Activated T-cell treated with anti-CD3 and anti-CD28 coated beads, Interleukin-2, amount 50 U/mL, for 72 hours (primary cell): ENCODE measurements at regions not wholly inside any gene's neighbourhood (a gene's known extent, or its start where the extent isn't known, plus 50 kb on each side); places are given as distances from the start of the nearest gene placed in this dataset.

Source experiments
- ATAC-seq, 2 donors: fragments of 150-1000 bp; cut with Tn5 transposase; replicated peaks in 1 of 2; 2 replicates each; pipeline ENCODE4 v1.10.0; 2021; ENCODE audit warnings: moderate library complexity in 2 of 2, mild to moderate bottlenecking in 1 of 2
- DNase-seq, 2 donors: peaks; one replicate each; pipeline ENCODE4 v3.0.0; 2021 to 2022; ENCODE audit warnings: mixed read lengths in 1 of 2
- H3K27ac Mint-ChIP-seq: one replicate; pipeline ENCODE4 v1.8.0; 2022; ENCODE audit warnings: mild to moderate bottlenecking, moderate library complexity, mixed read lengths
- H3K27me3 Mint-ChIP-seq: one replicate; pipeline ENCODE4 v1.8.0; 2022; ENCODE audit warnings: low read depth, mixed read lengths
- H3K36me3 Mint-ChIP-seq, 2 donors: one replicate each; pipeline ENCODE4 v1.8.0; 2022; ENCODE audit warnings: mixed read lengths in 2 of 2, mild to moderate bottlenecking in 1 of 2; ENCODE audit not compliant: insufficient read depth in 2 of 2
- H3K4me1 Mint-ChIP-seq: one replicate; pipeline ENCODE4 v1.8.0; 2022; ENCODE audit warnings: low read depth, mixed read lengths
- H3K4me3 Mint-ChIP-seq, 2 donors: one replicate each; pipeline ENCODE4 v1.8.0; 2022; ENCODE audit warnings: mild to moderate bottlenecking in 2 of 2, mixed read lengths in 2 of 2, moderate library complexity in 2 of 2
- H3K9me3 Mint-ChIP-seq, 2 donors: one replicate each; pipeline ENCODE4 v1.8.0; 2022; ENCODE audit warnings: mixed read lengths in 2 of 2

DNA sequence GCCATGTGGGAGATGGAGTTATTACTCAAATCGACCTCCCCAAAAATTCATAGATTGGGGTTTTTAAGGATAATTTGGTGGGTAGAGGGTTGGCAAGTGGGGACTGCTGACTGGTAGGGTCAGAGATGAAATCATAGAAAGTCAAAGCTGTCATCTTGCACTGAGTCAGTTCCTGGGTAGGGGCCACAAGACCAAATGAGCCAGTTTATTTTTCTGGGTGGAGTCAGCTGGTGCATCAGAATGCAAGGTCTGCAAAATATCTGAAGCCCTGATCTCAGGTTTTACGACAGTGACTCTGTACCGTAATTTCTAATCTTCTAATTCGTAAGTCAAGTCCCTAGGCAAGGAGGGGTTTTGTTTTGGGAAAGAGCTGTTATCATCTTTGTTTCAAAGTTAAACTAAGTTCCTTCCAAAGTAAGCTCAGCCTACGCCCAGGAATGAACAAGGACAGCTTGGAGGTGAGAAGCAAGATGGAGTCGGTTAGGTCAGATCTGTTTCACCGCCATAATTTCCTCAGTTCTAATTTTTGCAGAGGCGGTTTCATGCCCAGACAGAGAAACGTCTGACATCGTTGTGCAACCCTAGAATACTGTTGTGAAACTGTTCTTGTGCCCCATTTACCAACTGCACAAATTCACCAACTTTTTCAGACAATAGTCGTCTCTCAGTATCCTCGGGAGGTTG, 104.5 kb upstream of the SFSWAP start:
- peak; percentile 41 to 44 for DNase-seq
- Mint-ChIP-seq H3K36me3 (no peaks in the 10 kb centered on the region), H3K4me3 (peak overlapping the region; percentile 51 to 78), H3K27me3 (no peaks in the 10 kb centered on the region), H3K4me1 (peaks cover 70% of the 10 kb centered on the region), H3K27ac (peak overlapping the region; percentile 67), H3K9me3 (peaks cover 0 to 2% of the 10 kb centered on the region in 2 donors)
- peak; percentile 62 to 66 for ATAC-seq

DNA sequence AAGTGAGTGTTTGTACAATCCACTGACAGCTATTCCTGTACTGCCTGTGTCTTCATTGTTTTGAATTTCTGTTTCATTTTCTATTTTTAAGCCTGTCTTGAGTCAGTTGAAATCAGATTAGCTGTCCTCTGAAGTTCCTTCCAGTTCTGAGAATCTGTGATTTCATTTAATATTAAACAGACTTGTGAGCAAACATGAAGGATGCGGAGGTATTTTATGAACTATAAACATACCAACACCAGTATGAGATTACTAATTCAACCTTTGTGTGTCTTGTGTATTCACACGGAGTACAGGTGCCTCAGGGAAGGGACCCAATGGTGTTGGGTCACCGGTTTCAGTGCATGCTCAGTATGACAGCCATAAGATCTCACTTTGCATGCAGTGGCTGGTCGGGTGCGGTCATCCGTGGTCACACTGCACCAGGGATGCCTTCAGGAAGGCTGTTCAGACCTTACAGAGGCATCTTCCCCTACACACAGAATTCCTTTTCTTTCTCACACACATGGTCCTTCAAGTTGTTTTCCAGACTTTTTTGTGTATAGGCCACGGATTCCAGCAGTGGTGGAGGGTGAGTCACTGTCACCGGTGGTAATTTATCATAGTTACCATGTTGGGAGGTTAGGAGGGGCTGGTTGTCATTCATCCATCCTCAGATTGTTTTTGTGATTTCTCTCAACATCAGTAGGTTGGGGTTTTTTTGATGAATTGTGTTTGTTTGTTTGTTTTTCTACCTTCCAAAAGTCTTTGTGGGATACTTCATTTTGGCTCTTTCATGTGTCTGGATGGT, 103.0 kb upstream of the SFSWAP start:
- peak overlapping the region; percentile 53 to 84 for H3K4me3 Mint-ChIP-seq
- peaks cover 0 to 2% of the 10 kb centered on the region in 2 donors for H3K9me3 Mint-ChIP-seq
- ATAC-seq (peak; percentile 79 to 86), DNase-seq (peak; percentile 54 to 56)
- H3K4me1 Mint-ChIP-seq = peaks cover 66% of the 10 kb centered on the region
- H3K27ac Mint-ChIP-seq = peak overlapping the region; percentile 86
- no peaks in the 10 kb centered on the region for H3K27me3 Mint-ChIP-seq
- H3K36me3 Mint-ChIP-seq = no peaks in the 10 kb centered on the region

DNA sequence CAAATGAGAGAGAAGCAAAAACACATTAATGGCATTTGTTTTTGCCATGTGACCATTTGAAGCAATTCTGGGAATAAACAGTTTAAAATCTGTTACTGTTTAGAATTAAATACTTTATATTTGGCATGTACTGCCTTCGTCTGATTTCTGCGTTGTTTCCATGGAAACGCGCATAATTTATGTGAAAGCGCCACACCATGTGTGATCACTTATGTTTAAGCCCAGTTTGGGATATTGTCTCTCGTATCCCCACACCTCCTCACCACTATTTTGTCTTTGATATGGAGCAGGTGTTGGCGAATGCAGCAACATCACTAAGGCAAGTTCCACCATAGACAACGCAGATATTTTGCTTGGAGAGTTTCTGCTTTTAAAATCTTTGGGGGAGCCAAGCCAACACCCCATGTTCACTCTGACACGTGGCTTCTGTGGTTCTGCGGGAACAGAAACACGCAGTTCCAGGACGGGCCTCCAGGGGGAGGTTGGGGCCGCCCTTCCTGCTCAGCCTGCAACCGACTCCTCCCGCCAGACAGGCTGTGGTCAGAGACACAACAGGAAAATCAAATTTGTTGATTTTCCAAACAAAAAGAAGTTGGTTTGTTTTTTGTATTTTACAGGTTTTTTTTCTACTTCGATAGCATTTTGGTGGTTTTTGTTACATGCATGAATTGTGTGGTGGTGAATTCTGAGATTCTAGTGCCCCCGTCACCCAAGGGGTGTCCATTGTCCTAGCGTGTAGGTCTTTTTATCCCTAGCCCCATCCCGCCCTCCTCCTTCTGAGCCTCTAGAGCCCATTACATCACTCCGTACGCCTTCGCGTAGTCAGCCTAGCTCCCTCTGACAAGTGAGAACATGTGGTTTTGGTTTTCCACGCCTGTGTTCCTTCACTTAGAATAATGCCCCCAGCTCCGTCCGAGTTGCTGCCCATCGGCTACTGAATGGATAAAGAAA, 101.9 kb upstream of the SFSWAP start:
- H3K27ac Mint-ChIP-seq = no peak overlapping the region
- H3K9me3 Mint-ChIP-seq = peaks cover 0 to 2% of the 10 kb centered on the region in 2 donors
- H3K4me3 Mint-ChIP-seq = no peak overlapping the region
- no peaks in the 10 kb centered on the region for H3K36me3 Mint-ChIP-seq
- H3K4me1 Mint-ChIP-seq = peaks cover 54% of the 10 kb centered on the region
- ATAC-seq (no peak), DNase-seq (peak; percentile 51 to 68)
- H3K27me3 Mint-ChIP-seq = no peaks in the 10 kb centered on the region

DNA sequence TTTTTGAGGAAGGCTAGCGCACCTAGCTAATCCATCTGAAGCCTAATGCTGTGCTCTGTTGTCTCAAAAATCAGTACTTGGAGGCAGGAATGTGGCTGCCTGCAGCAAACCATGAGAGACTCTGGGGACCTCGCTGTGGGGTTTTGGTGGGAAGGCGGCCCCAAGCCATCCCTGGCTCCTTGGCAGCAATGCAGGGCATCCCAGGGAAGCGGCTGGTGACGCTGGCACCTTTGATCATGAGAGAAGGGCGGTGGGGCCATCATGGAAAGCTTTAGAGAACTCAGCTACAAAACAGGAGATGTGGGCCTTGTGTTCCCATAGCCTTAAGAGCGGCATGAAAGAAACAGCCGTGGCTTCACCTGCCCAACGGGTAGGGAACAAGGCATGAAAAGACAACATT, 101.1 kb upstream of the SFSWAP start:
- peaks cover 0 to 2% of the 10 kb centered on the region in 2 donors for H3K9me3 Mint-ChIP-seq

DNA sequence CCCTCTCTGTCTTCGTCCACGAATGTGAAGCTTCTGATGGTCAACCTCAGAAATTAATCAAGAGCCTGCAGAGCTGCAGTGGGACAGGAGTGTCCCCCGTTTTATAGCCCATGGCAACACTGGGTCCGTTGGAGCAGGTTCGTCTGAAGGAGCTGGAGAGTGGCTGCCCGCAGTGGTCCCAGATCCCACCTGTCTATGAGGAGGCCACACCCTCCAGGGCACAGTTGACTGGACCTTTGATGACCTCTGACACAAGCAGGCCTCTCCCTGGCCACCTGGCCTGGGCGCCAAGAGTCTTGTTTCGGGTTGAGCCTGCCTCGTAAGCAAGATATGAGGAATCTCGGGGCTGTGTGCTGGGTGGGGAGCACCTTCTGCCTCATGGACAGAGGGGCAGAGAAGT, 100.7 kb upstream of the SFSWAP start:
- H3K4me3 Mint-ChIP-seq = no peak overlapping the region
- H3K27ac Mint-ChIP-seq = no peak overlapping the region
- no peak for DNase-seq
- H3K36me3 Mint-ChIP-seq = no peaks in the 10 kb centered on the region
- peaks cover 0 to 2% of the 10 kb centered on the region in 2 donors for H3K9me3 Mint-ChIP-seq
- H3K27me3 Mint-ChIP-seq = no peaks in the 10 kb centered on the region
- H3K4me1 Mint-ChIP-seq = peaks cover 43% of the 10 kb centered on the region
- ATAC-seq = no peak

More for the DNA sequence above, 101.1 kb upstream of the SFSWAP start:
- H3K36me3 Mint-ChIP-seq = no peaks in the 10 kb centered on the region
- H3K4me3 Mint-ChIP-seq = no peak overlapping the region
- DNase-seq = no peak
- no peak for ATAC-seq
- no peak overlapping the region for H3K27ac Mint-ChIP-seq
- H3K4me1 Mint-ChIP-seq = peaks cover 47% of the 10 kb centered on the region
- no peaks in the 10 kb centered on the region for H3K27me3 Mint-ChIP-seq

DNA sequence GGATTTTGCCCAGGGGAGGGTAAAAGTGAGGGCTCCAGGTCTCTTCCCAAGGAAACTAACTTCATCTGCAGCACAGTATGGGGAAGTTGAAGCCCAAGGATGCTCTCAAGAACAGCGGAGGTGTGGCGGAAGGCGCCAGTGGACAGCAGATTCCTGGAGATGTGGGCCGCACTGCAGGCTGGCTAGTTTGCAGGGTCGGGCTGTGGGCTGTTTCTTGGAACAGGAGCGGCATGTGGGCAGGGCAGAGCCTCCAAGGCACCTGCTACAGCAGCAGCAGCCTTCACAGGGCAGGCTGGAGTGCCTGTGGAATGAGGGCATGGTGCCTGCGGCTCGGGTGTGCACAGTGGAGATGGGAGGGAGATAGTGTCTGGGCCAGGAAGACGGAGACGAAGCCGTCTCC, 100.0 kb upstream of the SFSWAP start:
- DNase-seq (no peak), ATAC-seq (no peak)
- H3K36me3 Mint-ChIP-seq = no peaks in the 10 kb centered on the region
- H3K4me3 Mint-ChIP-seq = no peak overlapping the region
- H3K4me1 Mint-ChIP-seq = peaks cover 36% of the 10 kb centered on the region
- H3K9me3 Mint-ChIP-seq = peaks cover 0 to 2% of the 10 kb centered on the region in 2 donors
- no peak overlapping the region for H3K27ac Mint-ChIP-seq
- peaks cover 3% of the 10 kb centered on the region for H3K27me3 Mint-ChIP-seq

DNA sequence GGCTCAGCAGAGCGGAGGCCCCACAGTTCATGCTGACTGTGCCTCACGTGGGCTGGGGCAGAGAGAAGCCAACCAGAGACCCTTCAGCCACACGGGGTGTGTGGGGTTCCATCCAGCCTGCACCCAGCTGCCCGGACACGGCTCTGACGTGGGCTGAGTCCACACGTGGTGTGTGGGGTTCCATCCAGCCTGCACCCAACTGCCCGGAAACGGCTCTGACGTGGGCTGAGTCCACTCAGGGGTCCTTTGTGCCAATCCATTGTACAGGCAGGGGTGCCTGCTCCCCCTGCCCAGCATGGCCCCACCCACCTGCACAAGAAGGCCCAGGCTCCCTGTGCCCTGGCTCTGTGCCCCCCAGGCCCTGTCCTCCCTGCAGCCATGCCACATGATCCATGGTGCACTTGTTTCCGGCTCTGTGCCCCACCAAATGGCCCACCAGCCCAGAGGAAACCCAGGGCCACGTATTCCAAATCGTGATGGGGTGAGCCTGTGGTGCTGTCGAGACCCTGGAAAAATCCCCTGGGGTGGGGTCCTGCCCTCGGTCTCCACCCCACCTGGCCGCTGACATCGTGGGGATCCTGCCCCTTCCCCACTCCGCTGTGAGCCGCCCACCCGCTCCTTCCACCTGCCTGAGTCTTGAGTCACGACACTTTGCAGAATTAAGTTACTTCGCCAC, 99.3 kb upstream of the SFSWAP start:
- Mint-ChIP-seq H3K36me3 (no peaks in the 10 kb centered on the region), H3K9me3 (peaks cover 0 to 2% of the 10 kb centered on the region in 2 donors), H3K27me3 (peaks cover 5% of the 10 kb centered on the region), H3K4me1 (peaks cover 29% of the 10 kb centered on the region), H3K4me3 (no peak overlapping the region), H3K27ac (no peak overlapping the region)
- DNase-seq (no peak), ATAC-seq (no peak)

DNA sequence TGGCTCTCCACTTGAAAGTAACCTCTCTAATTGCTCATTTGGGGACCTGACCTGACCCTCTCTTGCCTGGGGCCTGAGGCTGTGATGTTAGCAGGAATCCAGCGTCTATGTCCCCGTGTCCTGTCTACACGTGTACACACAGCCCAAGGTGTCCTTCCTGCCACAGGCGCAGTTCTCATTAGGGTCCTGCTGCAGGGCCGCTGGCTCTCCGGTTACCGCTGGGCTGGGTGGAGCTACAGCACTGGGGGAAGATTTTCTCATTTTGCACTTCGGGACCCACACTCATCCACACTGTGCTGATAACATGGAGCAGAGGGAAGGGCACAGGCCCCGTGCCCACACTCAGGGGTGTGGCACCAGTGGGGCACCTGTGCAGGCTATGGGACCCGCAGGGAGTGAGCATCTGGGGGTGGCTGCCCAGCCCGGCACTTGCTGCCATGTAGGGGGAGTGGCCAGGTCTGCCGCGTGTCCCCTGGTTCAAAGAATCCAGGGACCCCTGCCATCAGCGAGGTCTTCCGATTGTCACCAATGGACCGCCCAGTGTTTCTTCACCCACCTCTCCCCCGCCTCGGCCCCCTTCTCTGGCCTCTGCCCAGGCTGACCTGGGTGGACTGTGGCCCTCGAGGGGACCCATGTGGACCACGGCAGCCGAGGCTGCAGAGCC, 98.7 kb upstream of the SFSWAP start:
- peaks cover 11% of the 10 kb centered on the region for H3K27me3 Mint-ChIP-seq
- peaks cover 0 to 2% of the 10 kb centered on the region in 2 donors for H3K9me3 Mint-ChIP-seq
- no peak overlapping the region for H3K4me3 Mint-ChIP-seq
- H3K27ac Mint-ChIP-seq = no peak overlapping the region
- H3K4me1 Mint-ChIP-seq = peaks cover 22% of the 10 kb centered on the region
- no peaks in the 10 kb centered on the region for H3K36me3 Mint-ChIP-seq
- DNase-seq = no peak
- no peak for ATAC-seq

DNA sequence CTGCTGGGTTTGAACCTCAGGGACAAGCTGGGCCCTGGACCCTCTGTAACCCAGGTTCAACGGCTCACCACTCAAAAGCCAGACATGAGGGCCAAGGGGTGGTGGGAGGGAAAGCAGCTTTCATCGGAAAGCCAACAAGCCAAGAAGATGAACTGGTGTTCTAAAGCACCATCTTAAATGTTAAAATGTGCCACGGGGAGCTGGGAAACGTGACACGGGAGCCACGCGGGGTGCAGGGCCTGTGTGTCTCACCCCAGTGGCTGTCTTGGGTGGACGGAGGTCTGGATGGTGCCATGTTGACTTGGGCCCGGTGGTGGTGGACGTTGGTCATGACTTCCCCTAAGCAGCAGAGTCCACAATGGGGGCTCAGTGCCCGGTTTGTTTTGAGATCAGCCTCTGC, 97.7 kb upstream of the SFSWAP start:
- Mint-ChIP-seq H3K27me3 (peaks cover 11% of the 10 kb centered on the region), H3K27ac (no peak overlapping the region), H3K36me3 (no peaks in the 10 kb centered on the region), H3K4me1 (peaks cover 13% of the 10 kb centered on the region), H3K9me3 (no peaks in the 10 kb centered on the region), H3K4me3 (no peak overlapping the region)
- no peak for ATAC-seq
- DNase-seq = no peak

DNA sequence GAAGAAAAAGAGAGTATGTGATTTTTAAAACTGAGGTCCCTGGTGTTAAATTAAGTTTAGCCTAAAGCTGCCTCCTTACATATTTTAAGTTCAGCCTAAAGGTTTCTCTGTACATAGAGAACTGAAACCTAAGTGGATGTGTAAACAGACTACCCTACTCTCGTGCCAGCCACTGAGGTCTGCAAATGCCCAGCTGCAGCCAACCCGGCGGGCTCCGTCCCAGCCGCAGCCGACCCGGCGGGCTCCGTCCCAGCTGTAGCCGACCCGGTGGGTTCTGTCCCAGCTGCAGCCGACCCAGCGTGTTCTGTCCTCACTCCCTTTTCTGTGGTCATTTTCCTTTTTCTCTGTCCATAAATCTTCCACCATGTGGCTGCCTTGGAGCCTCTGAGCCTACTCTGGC, 97.2 kb upstream of the SFSWAP start:
- ATAC-seq = no peak
- H3K27ac Mint-ChIP-seq = no peak overlapping the region
- no peaks in the 10 kb centered on the region for H3K36me3 Mint-ChIP-seq
- H3K9me3 Mint-ChIP-seq = no peaks in the 10 kb centered on the region
- H3K4me3 Mint-ChIP-seq = no peak overlapping the region
- no peak for DNase-seq
- H3K27me3 Mint-ChIP-seq = peaks cover 11% of the 10 kb centered on the region
- peaks cover 9% of the 10 kb centered on the region for H3K4me1 Mint-ChIP-seq

DNA sequence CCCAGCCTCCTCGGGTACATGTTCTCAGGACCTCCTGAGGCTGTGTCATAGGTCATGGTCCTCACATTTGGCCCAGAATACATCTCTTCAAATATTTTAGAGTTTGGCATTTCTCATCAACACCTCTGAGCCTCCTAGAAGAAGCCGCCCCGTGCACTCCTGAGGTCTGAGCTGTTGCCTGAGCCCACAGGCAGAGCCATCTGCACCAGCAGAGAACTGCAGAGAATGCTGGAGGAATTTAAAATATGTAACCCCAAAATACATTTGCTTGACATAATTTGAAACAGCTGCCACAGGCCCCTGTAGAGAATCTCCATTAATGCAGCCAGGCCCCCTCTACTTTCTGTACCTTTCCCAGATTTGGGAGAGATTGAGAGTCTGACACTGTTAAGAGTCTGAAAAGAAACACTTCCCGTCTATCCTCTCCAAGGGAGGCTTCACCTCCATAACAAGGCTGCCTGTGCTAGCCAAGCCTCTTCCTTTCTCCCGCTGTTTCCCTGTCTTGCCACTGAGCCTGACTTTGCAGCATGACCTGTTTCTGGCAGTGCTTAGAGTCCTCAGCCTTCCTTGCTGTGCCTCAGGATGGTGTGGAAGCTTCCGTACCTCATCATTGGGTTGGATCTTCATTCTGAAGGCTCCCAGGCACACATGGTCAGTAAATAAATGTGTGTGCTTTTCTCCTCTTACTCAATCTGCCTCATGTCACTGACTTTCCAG, 95.4 kb upstream of the SFSWAP start:
- Mint-ChIP-seq H3K36me3 (no peaks in the 10 kb centered on the region), H3K4me1 (no peaks in the 10 kb centered on the region), H3K27me3 (peaks cover 11% of the 10 kb centered on the region), H3K9me3 (no peaks in the 10 kb centered on the region), H3K4me3 (no peak overlapping the region), H3K27ac (no peak overlapping the region)
- DNase-seq (no peak), ATAC-seq (no peak)
